Activated T-helper 1 cell treated with anti-CD3 and anti-CD28 coated beads, Interleukin-2, amount 50 U/mL, for 16 hours (primary cell): ENCODE measurements at regions not wholly inside any gene's neighbourhood (a gene's known extent, or its start where the extent isn't known, plus 50 kb on each side); places are given as distances from the start of the nearest gene placed in this dataset.
"Not testable (repeated sequence)": the region's sequence is repeated elsewhere in the genome, so short reads cannot be mapped to it uniquely, and the experiment has no call there.

Source experiments
- DNase-seq, 2 donors: peaks; one replicate each; pipeline ENCODE4 v3.0.0-alpha.2; 2020; ENCODE audit warnings: low read depth in 1 of 2, low spot score in 1 of 2

DNA sequence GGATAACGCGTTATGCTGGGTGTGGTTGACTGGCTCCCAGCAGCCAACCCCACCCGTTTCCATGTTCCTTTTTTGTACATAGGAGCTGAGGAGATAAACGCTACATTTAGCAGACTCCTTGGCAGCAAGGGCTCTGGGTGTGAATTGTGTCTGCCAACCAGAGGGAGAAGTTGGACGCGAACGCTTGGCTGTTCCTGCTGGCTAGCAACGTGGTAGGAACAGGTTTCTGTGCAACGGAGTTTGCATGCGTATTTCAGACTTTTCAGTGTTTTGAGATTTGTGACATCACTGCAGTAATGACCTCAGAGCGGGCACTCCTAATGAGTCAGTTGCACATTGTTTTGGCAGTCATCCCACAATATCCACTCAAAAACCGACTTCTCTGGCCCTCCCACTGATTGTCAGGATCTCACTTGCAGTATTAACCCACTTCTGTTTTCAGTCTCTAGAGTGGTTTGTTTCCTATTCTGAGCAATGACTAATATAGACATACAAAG is 98.7 kb upstream of the RGS1 start:
- no peak for DNase-seq

DNA sequence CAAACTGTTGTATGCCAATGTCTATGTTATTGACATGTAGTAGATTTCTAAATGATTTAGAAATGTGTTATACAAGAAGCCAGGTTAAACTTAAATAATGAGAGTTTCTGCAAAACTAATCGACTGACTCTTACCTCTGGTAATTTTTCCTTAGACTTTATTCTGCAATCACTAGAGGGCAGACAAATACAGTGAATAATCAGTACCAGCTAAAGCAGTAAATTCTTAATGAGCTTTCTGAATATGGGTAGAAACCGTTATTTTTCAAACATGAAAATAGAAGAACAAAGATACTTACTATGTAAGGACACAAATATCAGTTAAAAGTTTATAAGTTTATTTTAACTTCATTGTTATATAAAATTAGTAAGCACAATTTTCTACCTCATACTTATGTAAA is 97.9 kb upstream of the RGS1 start:
- no peak for DNase-seq

DNA sequence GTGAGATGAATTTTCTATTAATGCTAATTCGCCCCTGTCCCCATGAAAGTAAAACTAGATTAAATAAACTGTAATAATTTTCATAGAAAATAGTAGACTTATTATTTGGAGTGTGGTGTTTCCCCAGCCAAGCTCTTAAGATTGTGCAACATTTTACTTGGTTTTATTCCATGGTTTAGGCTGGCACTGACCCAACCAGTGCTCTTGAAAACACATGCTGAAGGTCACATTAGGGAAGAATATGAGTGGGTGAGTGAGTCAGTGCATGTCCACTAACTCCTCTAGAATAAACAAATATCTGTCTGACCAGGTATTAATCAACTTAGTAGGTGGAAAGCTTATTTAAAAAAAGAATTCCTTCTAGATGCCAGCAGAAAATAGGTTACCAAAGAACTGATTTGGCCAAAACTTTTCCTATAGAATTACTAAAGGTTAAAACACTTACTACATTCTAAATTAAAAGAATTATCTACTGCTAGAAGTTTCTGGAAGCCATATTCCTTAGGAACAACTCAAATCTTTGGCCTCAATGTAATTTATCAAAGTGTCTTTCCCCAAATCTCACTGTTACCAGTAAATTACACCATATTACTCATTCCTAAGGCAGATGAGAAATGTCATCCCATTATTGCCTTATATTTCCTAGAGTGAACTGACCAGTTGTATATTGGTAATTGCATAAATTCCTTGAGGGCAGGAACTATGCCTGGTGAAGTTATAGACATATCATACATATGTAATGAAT is 89.7 kb upstream of the RGS1 start:
- no peak for DNase-seq

DNA sequence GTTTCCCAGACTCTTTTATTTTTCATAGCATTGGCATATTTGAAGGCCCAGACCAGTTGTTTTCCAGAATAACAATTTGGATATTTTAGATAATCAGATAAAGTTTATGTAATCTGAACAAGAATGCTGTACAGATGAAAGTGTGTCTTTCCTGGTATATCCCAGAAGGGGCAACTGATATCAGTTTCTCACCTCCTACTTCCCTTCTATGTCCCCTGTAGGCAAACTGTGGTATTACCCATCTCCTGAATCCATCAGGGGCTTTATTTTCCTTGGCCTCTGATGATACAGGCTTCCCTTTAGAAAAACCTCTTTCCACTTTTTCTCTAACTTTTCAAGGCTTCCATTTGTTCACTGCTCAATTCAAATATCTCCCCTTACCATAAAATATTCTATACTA is 87.5 kb upstream of the RGS1 start:
- DNase-seq: no peak

DNA sequence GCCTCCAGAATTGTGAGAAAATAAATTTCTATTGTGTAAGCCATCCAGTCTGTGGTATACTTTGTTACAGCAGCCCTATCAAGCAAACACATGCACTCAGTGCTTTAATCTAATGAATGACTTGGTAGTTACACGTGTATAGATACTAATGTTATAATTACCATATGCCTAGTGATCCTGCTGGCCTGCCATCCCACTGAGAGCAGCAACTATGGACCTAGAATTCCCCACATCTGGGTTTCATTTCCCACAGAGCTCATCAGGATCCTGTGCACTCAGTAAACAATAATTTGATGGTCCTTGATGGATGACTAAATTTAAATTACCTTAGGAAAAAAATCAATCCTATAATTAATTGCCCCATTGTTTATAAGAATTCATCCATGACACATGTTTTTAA is 86.5 kb upstream of the RGS1 start:
- DNase-seq: no peak

DNA sequence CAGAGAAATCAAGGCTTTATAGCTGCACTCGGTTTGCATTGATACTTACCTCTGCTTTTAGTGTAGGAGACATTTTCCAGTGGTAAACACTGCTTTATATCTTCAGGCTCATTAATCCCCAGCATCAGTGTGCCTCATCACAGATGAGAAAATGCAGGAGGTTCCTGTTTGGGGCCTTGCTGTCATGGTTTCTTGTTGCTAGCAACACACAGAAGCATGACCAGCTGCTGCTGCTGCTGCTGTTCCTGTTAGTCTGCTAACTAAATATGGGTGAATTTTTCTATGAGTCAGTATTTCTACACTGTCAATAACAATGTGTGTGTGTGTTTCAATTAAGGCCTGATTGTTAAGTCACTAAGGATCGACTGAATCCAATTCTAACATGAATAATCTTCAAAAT is 85.8 kb upstream of the RGS1 start:
- no peak for DNase-seq

DNA sequence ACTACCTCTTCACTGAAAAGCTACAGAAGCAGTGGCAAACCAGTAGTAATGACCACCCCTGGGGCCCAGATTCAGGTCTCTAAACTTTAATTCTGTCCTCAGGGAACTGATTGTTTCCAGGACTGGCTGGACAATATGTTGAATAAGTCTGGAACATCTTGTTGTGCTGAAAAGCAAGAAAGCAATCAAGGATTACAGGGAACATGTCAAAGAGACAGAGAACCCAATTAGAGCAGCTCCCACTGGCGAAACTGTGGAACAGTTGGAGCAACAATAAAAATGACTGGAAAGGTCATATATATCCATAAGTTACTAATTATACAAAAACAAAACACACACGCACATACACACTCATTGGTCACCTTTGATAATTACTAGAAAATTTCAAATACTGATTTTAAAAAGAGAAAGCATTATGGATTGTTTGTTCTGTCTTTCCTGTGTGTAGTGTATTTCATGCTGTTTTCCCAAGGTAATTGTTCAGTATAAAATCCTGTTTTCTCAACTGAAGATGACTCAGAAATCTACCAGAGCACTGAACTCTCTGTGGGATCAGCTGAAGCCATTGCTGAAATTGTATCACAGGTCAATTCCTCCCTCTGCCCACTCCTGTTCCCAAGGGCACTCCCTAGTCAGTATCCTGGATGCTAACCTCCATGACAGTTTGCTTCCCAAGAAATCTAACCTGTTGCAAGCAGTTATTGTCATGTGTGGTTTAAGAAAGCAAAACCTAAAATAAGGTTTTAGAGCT is 83.6 kb upstream of the RGS1 start:
- no peak for DNase-seq

DNA sequence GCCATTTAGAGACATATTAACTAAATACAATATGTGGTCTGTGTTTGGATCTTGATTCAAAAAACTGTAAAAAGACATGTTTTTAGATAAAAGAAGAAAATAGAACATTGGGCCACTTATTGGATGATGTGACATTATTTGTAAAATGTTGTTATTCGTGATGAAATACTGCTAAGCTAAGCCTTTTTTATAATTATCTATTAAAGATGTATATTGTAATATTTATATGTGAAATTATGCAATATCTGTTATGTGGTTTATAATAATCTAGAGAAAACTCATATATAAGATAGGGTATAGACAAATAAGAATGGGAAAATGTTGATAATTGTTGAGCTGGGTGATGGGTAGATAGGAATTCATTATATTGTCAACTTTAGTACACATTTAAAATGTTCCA is 82.0 kb upstream of the RGS1 start:
- no peak for DNase-seq

DNA sequence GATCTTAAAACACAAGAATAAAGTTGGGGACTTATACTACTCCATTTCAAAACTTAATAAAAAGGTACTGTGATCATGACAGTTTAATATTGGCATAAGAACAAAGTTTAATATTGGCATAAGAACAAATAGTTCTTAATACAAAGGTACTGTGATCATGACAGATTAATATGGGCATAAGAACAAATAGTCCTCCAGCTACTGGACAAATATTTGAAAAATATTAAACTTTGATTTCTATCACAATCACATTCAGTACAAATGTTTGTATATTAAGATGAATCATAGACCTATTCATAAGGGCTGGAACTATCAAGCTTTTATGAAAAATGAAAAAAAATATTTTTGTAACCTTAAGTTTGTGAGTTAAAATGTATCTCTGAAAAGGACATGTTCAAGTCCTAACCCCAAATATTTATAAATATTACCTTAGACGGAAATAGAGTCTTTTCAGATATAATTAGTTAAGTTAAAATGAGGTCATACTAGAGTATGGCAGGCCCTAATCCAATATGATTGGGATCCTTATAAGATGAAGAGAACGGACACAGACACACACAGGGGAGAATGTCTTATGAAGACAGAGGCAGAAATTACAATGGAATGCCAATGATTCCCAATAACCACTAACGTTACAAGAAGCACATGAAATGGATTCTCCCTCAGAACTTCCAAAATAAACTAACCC is 79.1 kb upstream of the RGS1 start:
- DNase-seq: no peak

DNA sequence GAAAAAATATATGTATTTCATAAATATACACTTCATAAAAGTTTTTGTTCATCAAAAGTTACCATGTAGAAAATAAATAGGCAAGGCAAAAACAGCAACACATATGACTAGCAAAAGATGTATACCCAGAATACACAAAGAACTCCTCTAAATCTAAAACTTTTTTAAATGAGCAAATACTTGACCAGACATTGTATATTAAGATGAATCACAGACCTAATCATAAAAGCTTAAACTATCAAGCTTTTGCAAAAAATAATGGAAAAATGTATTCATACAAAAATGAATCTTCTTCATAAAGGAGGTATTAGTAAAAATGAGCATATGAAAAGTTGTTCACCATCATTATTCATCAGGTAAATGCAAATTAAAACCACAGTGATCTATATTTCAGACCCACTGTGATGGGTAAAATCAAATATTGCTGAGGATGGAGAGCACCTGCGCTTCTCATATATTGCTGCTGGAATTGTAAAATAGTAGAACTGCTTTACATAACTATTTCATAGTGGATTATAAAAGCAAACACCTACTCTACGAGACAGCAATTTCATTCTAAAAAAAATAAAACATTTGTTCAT is 78.3 kb upstream of the RGS1 start:
- no peak for DNase-seq

DNA sequence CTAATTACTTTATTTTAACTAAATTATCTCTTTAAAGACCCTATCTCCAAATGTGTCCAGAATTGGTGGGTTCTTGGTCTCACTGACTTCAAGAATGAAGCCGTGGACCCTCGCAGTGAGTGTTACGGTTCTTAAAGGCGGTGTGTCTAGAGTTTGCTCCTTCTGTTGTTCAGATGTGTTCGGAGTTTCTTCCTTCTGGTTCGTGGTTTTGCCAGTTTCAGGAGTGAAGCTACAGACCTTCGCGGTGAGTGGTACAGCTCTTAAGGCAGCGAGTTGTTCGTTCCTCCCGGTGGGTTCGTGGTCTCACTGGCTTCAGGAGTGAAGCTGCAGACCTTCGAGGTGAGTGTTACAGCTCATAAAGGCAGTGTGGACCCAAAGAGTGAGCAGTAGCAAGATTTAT is 77.5 kb upstream of the RGS1 start:
- not testable (repeated sequence) for DNase-seq

DNA sequence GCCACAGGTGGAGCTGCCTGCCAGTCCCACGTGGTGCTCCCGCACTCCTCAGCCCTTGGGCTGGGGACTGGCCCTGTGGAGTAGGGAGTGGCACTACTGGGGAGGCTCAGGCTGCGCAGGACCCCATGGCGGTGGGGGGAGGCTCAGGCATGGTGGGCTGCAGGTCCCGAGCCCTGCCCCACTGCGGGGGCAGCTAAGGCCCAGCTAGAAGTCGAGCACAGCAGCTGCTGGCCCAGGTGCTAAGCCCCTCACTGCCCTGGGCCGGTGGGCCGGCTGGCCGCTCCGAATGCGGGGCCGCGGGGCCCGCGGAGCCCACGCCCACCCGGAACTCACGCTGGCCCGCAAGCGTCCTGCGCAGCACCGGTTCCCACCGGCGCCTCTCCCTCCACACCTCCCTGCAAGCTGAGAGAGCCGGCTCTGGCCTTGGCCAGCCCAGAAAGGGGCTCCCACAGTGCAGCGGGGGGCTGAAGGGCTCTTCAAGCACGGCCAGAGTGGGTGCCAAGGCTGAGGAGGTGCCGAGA is 76.5 kb upstream of the RGS1 start:
- not testable (repeated sequence) for DNase-seq

DNA sequence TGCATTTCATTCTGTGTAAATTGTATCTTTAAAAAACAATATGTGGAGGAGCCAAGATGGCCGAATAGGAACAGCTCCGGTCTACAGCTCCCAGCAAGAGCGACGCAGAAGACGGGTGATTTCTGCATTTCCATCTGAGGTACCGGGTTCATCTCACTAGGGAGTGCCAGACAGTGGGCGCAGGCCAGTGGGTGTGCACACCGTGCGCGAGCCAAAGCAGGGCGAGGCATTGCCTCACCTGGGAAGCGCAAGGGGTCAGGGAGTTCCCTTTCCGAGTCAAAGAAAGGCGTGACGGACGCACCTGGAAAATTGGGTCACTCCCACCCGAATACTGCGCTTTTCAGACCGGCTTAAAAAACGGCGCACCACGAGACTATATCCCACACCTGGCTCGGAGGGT is 75.0 kb upstream of the RGS1 start:
- DNase-seq: not testable (repeated sequence)

DNA sequence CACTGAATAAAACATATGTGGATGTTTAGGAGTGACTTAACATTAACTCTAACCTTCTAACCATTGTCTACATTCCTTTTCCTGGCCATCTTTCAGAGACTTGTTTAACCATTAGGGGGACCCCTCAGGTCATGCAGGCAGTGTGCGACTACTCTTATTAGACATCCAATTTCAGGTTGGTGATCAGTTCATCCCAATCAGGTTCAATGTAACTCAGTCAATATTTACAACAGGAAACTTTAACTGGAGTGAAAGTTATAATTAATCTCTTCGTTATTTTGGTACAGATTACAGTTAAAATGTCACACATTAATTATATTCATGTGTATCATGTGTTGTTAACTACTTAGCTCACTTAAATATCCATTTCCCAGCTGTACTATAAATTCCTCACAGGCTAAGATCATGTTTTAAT is 68.8 kb upstream of the RGS1 start:
- DNase-seq: no peak

DNA sequence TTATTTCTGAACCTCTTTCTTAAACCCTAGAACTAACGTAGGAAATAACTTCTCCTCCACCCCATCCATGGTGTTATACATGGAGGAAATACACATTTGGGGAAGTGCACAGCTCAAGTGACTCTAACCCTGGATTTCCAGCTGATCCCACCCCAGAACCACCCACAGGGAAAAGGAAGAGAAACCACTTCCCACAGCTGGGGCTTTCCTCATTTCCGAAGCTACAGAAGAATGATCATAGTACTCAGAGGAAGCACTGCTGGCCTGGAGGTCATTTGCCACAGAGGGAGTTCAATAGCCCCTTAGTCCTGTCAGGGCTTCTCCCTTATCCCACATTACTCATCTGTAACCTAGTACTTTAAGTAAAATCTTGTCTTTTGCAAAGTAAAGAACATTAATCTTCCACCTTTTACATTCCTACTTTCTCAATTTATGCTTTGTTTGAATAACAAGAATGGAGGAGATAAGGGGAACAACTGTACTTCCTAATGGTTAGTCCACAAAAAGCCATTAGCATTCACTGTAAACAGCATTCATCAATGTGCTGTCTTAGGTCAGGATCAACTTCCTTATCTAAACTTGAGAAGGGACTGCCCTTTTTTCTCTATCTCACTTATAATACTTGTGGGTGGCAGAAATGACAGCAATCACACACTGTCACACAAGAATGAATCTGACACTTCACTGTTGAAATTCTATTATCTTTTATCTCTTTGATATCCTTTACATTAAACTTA is 63.0 kb upstream of the RGS1 start:
- DNase-seq: no peak

DNA sequence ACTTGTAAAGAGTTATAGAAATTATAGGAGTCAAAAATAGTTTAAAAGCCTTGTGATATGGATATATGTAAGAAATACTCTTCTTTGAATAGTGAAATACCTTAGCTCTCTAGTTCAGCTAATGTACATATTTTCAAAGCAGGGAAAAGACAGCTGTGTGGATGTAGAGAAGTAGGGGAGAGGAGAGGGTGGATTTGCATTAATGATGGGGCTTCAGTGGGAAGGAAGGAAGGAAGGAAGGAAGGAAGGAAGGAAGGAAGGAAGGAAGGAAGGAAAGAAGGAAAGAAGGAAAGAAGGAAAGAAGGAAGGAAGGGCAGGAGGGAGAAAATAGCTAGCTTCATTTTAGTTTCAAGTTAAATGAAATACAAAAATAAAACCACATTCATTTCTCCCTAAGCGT is 62.4 kb upstream of the RGS1 start:
- no peak for DNase-seq

DNA sequence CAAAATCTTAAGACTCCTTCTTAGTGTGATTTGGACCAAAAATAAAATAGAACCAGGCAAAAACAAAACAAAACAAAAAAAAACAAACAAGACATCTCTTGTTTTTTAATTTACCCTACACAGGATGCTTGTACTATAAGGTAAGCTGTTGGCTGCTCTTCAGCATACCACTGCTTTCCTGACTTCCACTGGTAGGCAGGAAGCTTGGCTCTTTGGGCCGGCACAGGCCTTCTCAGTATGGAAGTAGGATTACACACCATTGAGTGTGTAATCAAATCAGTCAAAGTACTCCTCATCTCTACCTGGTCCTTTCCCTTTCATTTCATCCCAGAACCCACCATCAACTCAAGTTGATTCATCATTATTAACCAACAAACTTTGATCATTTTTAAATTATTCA is 61.9 kb upstream of the RGS1 start:
- no peak for DNase-seq

DNA sequence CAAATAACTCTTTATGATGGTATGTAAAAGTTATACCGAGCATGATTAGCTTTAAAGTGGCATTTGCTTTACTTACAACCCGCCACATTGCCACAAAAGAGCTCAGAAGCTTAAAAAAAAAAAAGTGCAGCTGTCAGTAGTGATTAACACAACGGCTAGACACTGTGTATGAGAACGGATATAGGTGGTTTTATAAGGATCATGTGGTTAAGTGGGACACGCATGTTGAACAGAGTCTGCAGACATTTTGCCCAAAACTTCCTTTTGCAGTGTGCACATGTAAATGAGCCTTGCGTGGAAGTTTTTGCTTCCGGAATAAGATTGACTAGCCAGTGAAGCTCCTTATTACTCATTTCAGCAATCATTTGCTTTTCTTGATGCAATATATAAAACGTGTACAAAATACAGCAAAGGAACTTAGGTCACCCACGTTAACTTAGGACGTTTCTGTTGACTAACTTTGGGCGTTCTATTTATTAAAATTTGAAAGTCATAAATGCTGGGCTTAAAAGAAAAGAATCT is 58.7 kb upstream of the RGS1 start:
- DNase-seq: peak in 1 of 2 donors; percentile 42

DNA sequence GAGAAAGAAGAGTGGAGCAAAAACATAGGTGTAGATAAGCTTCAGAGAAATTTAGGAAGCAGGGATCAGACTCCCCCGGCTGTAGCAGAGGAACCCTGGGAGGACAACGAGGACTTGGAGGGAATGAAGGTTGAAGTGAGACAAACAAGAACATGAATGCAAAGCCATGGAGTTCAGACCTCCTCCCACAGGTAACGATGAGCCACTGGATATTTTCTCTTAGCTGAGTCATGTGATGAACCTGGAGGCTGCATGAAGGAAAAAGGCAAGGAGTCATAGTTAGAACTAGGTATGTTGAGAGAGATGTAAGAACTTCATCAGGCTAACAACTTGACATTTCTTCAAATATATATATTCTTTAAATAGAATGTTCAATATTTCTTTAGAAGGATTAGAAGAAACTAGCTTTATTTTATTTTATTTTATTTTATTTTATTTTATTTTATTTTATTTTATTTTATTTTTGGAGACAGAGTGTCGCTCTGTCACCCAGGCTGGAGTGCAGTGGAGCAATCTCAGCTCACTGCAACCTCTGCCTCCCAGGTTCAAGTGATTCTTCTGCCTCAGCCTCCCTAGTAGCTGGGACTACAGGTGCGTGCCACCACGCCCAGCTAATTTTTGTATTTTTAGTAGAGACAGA is 57.7 kb upstream of the RGS1 start:
- not testable (repeated sequence) for DNase-seq

DNA sequence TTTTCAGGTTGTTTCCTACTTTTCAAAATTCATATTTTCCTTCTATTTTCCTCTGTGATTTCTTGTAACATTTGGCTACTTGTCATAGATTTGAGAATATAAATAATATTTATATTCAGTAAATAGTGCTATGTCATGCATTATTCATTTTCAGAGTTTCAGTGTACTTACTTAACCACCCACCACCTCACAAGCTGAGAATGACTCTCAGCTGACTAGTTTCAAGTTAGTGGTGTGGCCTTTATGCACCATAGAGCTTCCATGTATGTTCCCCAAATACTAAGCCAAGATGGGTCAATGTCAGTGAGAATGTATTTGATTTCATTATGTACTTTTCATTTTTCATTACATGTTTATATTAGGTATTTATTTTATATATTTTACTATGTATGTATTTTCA is 56.9 kb upstream of the RGS1 start:
- no peak for DNase-seq
